Psoas muscle (tissue), 7 donors: ENCODE measurements at regions not wholly inside any gene's neighbourhood (a gene's known extent, or its start where the extent isn't known, plus 50 kb on each side); places are given as distances from the start of the nearest gene placed in this dataset.
A peak's percentile ranks its signal among the peaks of the same experiment; 100 is the strongest.

Experiments used
- ATAC-seq, 4 donors: fragments of 200-7000 bp; cut with Tn5 transposase; one replicate each; pipeline ENCODE4 v1.9.1; 2020; ENCODE audit warnings: moderate library complexity in 3 of 4, mild to moderate bottlenecking in 2 of 4
- DNase-seq, 2 donors: peaks; one replicate each; pipeline ENCODE4 v3.0.0-alpha.2; 2020
- H3K27ac ChIP-seq: fragments of 200-600 bp; one replicate; pipeline ENCODE4 v1.8.0; 2022
- H3K27me3 ChIP-seq, 3 donors: fragments of 200-600 bp in 1 of 3; one replicate each; pipeline versions ENCODE4 v1.6.1 to v1.8.0; 2013 to 2022; ENCODE audit warnings: low read length in 2 of 3, mild to moderate bottlenecking in 2 of 3, moderate library complexity in 1 of 3; ENCODE audit not compliant: insufficient read depth in 3 of 3
- H3K36me3 ChIP-seq, 2 donors: fragments of 200-600 bp in 1 of 2; one replicate each; pipeline versions ENCODE4 v1.6.1 to v1.8.0; 2013 to 2022; ENCODE audit warnings: low read depth in 1 of 2, mild to moderate bottlenecking in 1 of 2, moderate library complexity in 1 of 2; ENCODE audit not compliant: insufficient read depth in 1 of 2
- H3K4me1 ChIP-seq: fragments of 200-600 bp; one replicate; pipeline ENCODE4 v1.8.0; 2022
- H3K4me3 ChIP-seq: fragments of 200-600 bp; one replicate; pipeline ENCODE4 v1.8.0; 2022; ENCODE audit warnings: mild to moderate bottlenecking
- H3K9me3 ChIP-seq: fragments of 200-600 bp; one replicate; pipeline ENCODE4 v1.8.0; 2022
- WGBS, 3 donors: extraction: QIAGEN DNeasy Blood & Tissue Kit; methylation state at CpG; one replicate each; pipeline versions ENCODE4 v1.1.6 to v1.1.7; 2013; 5-methylcytosine and 5-hydroxymethylcytosine counted together
- intact Hi-C, 2 donors: fragments of 100-400 bp; cut with DNase I; formaldehyde crosslinking; loops; one replicate each; pipeline versions ENCODE4 v1.11.0 to v1.14.2; 2022
- TF ChIP-seq, protein P1 (sequence below): fragments of 200-600 bp; IDR thresholded peaks from one replicate; pipeline ENCODE4 v1.8.0; 2022; ENCODE audit warnings: antibody characterized with exemption
- donor health status: healthy with polysubstance abuse.
- donor health status: DM: no; HTN: no; CAD: no; lungs with moderate emphysema.
- donor health status: Bipolar disorder and iron deficiency.
- donor health status: healthy.
- donor health status: DM: yes; HTN: yes; CAD: no.
- donor health status: DM: no; HTN: no; CAD: no.
- donor health status: DM: yes; HTN: yes; CAD: no.

- Histone ChIP-seq H3K4me3 (no peak overlapping the region), H3K4me1 (no peaks in the 10 kb centered on the region), H3K27me3 (no peaks in the 10 kb centered on the region), H3K9me3 (no peaks in the 10 kb centered on the region), H3K27ac (no peak overlapping the region), H3K36me3 (no peaks in the 10 kb centered on the region)
- TF ChIP-seq, protein P1, sequence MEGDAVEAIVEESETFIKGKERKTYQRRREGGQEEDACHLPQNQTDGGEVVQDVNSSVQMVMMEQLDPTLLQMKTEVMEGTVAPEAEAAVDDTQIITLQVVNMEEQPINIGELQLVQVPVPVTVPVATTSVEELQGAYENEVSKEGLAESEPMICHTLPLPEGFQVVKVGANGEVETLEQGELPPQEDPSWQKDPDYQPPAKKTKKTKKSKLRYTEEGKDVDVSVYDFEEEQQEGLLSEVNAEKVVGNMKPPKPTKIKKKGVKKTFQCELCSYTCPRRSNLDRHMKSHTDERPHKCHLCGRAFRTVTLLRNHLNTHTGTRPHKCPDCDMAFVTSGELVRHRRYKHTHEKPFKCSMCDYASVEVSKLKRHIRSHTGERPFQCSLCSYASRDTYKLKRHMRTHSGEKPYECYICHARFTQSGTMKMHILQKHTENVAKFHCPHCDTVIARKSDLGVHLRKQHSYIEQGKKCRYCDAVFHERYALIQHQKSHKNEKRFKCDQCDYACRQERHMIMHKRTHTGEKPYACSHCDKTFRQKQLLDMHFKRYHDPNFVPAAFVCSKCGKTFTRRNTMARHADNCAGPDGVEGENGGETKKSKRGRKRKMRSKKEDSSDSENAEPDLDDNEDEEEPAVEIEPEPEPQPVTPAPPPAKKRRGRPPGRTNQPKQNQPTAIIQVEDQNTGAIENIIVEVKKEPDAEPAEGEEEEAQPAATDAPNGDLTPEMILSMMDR: no peak
- 65 to 76% (median 68%) methylated on average over 4 of the region's 4 CpGs for WGBS, 3 donors
- ATAC-seq (no peak), DNase-seq (no peak)
- intact Hi-C loops: no loop called here
Observed at GRCh38 chr16:82382521-82382920, 212.5 kb upstream of the MPHOSPH6 start.

GRCh38 chr16:82379551-82379950 lies 209.5 kb upstream of the MPHOSPH6 start:
- 86 to 89% (median 87%) methylated on average over 5 of the region's 5 CpGs for WGBS, 3 donors
- TF ChIP-seq, protein P1: no peak
- H3K9me3 ChIP-seq: no peaks in the 10 kb centered on the region
- H3K4me1 ChIP-seq: no peaks in the 10 kb centered on the region
- no peaks in the 10 kb centered on the region for H3K36me3 ChIP-seq
- H3K27me3 ChIP-seq: no peaks in the 10 kb centered on the region
- intact Hi-C loops: no loop called here
- no peak overlapping the region for H3K27ac ChIP-seq
- DNase-seq (no peak), ATAC-seq (no peak)
- H3K4me3 ChIP-seq: no peak overlapping the region

GRCh38 chr16:82373976-82374375 lies 204.0 kb upstream of the MPHOSPH6 start:
- Histone ChIP-seq H3K27ac (no peak overlapping the region), H3K9me3 (no peaks in the 10 kb centered on the region), H3K36me3 (no peaks in the 10 kb centered on the region), H3K4me1 (no peaks in the 10 kb centered on the region), H3K4me3 (no peak overlapping the region), H3K27me3 (no peaks in the 10 kb centered on the region)
- DNase-seq (no peak), ATAC-seq (no peak)
- 19 to 31% (median 20%) methylated on average over 2 of the region's 2 CpGs for WGBS, 3 donors
- intact Hi-C loops: loop anchor here in 1 of 2 donors (5.0 kb wide), 1 partner anchor 203 kb away; no protein-coding TSS in a partner anchor
- TF ChIP-seq, protein P1: no peak

- 86 to 97% (median 95%) methylated on average over 1 of the region's 1 CpG for WGBS, 3 donors
- Histone ChIP-seq H3K9me3 (no peaks in the 10 kb centered on the region), H3K4me3 (no peak overlapping the region), H3K4me1 (no peaks in the 10 kb centered on the region), H3K36me3 (no peaks in the 10 kb centered on the region), H3K27ac (no peak overlapping the region), H3K27me3 (no peaks in the 10 kb centered on the region)
- intact Hi-C loops: loop anchor here in 1 of 2 donors (5.0 kb wide), 1 partner anchor 207 kb away; no protein-coding TSS in a partner anchor
- no peak for DNase-seq
- no peak for ATAC-seq
- TF ChIP-seq, protein P1: no peak
Observed at GRCh38 chr16:82370282-82370681, 200.3 kb upstream of the MPHOSPH6 start.

DNA sequence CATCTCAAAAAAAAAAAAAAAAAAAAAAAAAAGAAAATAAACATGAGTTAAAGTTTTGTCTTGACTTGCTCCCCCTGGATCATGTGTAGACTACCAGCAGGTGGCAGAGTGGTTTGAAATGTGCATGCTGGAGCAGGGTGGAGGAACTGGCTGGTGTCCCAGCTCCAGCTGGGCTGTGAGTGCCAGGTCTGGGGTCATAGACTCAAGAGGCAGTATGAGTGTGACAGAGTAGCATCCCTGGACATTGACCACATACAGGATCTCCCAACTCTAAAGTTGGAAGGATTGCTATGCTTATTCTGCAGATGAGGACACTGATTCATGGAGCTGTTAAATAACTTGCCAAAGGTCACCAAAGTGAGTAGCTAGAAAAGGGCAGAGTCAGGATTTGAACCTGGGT lies 198.0 kb upstream of the MPHOSPH6 start:
- no peaks in the 10 kb centered on the region for H3K36me3 ChIP-seq
- H3K9me3 ChIP-seq: no peaks in the 10 kb centered on the region
- H3K27me3 ChIP-seq: no peaks in the 10 kb centered on the region
- DNase-seq (peak in 1 of 2 donors; percentile 59), ATAC-seq (peak; percentile 61 to 90 (median 84))
- H3K4me3 ChIP-seq: no peak overlapping the region
- H3K4me1 ChIP-seq: no peaks in the 10 kb centered on the region
- TF ChIP-seq, protein P1: peak; percentile 31
- intact Hi-C loops: loop anchor here in 1 of 2 donors (5.0 kb wide), 1 partner anchor 214 kb away; no protein-coding TSS in a partner anchor
- H3K27ac ChIP-seq: no peak overlapping the region
